ENCODE measurements at regions not wholly inside any gene's neighbourhood (a gene's known extent, or its start where the extent isn't known, plus 50 kb on each side); places are given as distances from the start of the nearest gene placed in this dataset.
"Not testable (repeated sequence)": the region's sequence is repeated elsewhere in the genome, so short reads cannot be mapped to it uniquely, and the experiment has no call there.

DNA sequence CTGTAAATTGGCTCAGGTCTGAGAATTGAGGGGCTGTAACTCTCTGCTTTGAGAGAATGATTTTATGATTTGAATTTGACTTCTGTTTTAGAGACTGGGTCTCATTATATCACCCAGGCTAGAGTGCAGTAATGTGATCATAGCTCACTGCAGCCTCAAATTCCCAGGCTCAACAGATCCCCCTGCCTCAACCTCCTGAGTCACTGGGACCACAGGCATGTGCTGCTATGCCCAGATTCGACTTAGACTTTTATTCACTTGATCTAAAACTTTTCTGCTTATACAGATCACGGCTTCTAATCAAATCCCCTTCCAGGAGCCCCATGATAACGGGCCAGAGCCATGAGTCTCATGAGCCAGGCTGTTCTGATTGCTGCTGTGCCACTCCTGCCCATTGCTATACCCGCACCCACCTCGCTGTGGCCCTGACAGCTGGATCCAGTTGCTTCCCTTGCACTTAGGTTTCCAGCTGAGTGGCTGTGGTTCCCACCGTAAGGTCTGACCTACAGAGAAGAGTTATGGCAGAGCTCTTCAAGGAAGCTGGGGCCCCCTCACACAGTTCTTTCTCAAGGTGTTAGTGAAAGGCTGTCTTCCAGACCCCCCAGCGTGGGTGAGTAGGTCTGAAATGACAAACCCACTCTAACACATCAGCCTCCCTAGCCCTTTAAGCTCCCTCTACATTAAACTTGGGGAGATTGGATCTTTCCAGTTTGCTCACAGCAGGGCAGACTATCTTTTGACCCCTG lies 251.2 kb upstream of the SGCG start:
- DNase-seq: no peak

DNA sequence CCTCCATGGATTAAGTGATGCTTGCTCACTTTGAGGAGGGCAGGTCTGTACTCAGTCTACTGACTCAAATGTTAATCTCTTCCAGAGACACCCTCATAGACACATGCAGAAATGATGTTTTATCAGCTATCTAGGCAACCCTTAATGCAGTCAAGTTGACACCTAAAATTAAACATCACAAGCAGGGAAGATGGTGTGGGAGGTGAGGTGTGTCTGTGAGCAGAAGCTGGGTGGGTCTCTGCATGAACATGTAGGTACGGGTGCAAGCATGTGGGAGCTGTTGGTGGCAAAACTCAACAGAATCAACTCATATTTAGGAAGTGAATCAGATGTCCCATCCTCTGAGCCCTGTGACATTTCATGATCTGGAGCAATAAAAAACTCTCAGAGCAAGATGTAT lies 249.2 kb upstream of the SGCG start:
- no peak for DNase-seq

DNA sequence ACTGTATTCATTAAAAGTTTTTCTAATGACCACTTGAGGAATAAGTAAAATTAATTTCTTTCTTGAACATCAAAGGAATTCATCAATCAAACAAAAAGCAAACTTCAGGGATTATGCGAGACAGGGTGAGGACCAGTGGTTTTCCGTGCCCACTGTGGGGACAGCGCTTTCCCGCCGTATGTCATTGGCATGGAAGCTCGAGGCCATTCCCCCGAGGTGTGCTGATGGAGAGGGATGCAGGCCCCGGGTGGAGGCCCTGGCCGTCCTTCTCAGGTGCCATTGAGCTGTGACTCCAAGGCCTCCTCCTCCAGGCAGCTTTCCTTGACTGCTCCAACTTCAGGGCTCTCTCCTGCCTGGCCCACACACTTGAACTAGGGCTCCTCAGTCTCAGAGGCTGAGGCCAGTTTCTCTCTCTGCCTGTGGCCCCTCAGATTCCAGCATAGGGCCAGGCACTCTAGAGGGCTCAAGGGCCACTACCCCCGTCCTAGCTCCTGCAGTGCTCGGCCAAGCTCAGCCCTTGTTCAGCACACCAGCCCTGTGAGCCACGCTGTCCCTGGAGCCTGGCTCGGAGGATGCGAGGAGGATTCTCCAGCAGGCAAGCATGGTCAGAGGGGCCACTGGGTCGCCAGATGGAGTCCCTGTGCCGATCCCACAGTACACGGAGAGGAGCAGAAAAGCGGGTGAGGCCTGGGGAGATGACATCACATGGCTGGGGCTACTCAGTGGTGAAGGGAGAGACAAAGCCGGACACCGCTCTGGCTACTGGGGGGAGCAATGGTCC lies 248.0 kb upstream of the SGCG start:
- not testable (repeated sequence) for DNase-seq

DNA sequence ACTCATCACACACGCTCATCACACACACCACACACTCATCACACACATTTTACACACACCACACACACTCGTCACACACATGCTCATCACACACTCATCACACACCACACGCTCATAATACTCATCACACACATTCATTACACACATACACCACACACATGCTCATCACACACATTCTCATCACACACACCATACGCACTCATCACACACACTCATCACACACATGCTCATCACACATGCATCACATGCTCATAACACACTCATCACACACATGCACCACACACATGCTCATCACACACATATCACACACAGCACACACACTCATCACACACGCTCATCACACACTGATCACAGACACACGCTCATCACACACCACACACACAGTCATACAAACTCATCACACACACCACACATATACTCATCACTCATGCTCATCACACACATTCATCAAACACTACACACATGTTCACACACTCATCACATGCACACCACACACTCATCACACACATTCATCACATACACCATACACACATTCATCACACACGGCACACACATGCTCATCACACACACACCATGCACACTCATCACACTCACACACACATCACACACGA lies 247.1 kb upstream of the SGCG start:
- no peak for DNase-seq

DNA sequence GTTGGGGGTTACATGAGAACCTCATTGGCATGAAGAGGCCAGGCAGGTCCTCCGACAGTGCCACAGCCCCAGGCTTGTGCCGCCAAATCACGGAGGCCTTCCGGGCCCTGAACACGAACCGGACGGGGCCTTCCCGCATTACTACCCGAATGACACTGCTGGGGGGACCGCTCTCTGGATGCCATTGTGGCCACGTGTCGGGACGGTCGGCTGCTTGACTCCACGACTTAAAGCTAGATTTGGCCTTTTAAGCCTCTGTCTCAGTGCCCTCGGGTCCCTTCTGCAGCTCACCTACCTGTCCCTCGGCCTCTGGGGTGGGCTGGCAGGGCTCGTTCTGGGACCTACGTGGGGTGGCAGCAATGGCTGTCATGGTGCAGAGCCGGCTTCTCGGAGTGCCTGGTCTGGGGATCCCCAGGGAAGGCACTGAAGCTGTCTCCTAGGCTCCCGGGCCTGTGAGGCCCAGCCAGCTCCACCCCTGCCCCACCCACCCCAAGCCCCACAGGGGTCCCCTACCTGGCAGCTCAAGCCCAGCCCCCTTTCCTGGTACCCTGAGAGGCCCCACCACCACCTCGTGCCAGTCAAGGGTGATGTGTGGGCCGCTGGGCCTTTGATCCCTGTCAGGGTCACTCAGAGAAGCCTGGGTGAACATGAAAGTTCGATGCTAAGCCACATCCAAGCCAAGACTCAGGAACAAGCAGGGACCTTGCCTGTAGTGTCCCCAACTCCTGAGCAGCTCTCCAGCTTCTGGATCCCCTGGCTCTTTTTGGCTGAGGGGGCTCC lies 245.8 kb upstream of the SGCG start:
- no peak for DNase-seq

DNA sequence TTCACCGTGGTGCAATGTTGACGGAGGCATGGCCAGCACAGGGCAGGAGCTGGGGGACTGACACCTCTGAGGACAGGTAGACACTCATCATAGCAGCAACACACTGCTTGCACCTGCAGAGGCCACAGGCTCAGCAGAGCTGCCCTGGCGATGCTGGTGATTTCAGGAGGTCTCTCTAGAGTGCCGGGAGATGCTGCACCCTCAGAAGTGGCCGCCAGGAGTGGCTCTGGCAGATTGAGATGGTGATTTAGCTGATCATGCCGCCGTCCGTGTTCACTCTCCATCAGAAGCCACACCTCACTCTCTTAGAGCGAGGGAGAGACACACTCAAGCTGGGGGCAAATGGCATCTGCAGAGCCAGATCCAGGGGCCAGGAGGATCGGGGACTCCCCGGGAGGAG lies 244.6 kb upstream of the SGCG start:
- no peak for DNase-seq

DNA sequence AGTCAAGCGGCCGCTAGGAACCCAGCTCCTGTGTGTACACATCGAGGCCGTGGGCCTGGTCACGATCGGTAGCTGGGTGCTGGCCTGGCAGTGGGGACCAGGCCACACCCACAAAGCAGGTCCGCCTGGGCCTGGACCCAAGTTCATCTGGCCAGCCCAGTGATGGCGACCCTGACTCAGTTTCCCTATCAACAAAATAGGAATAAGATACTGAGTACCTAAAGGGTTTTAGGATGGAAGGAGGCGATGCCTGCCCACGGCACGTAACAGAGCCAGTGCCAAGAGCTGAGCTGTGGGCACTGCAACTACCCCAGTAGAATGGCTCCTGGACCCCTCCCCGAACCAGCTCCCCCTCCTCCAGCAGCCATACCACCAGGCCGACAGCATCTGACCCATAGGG lies 243.5 kb upstream of the SGCG start:
- no peak for DNase-seq

DNA sequence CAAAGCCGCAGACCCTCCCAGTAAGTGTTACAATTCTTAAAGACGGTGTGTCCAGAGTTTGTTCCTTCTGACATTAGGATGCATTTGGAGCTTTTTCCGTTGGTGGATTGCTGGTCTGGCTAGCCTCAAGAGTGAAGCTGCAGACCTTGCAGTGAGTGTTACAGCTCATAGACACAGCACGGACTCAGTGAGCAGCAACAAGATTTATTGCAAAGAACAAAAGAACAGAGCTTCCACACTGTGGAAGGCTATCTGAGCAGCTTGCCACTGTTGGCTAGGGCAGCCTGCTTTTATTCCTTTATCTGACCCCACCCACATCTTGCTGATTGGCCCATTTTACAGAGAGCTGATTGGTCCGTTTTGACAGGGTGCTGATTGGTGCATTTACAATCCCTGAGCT lies 242.8 kb upstream of the SGCG start:
- no peak for DNase-seq

DNA sequence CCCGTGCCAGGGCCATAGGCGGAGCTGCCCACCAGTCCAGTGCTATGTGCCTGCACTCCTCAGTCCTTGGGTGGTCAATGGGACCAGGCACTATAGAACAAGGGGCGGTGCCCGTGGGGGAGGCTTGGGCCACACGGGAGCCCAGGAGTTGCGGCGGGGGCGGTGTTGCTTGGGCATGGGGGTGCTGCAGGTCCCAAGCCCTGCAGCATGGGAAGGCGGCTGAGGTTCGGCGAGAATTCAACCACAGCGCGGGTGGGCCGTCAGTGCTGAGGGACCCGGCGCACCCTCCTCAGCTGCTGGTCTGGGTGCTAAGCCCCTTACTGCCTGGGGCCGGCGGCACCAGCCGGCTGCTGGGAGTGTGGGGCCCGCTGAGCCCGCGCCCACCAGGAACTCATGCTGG lies 242.2 kb upstream of the SGCG start:
- no peak for DNase-seq

DNA sequence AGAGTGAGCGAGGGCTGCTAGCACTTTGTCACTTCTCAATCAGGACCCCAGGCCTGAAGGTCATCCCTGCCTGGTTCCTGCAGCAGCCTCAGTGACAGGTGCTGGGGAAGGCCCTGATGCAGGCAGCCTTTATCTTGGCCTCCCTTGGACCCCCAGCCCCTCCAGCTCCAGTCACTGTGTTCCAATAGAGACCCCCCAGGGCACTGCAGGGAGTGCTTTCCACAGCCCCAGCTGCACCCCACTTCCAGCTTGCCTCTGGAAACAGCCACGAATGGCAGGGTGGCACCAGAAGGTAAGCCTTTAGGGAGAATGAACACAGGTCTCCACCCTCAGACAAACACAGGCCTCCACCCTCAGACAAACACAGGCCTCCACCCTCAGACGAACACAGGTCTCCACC lies 241.6 kb upstream of the SGCG start:
- DNase-seq: no peak

DNA sequence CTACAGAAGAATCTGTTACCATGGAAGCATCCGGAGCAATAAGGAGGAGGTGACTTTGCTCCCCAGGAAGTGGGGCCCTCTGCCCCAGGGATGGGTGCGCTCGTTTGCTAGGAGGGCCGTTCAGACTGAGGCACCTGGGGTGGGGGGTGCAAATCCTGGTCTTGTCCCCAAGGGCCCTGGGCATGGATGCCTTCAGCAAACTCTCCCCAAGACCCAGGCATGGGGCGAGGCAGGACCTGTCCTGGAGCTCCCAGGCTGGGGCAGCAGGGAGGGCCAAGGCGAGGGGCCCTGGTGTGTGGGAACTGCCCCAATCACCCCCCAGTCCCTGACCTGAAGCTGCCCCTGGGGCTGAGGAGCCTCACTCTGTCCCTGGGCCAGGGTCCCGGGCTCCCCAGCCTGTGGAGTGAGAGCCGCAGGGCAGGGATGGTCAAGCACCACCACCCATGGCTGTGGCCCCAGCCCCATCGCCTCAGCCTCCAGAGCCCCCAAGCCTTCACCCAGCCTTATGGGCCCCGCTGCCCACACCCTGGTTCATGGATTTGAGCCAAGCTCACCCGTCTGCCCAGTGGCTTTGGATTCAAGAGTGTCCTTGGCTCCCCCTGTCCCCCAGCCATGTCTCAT lies 240.6 kb upstream of the SGCG start:
- no peak for DNase-seq

DNA sequence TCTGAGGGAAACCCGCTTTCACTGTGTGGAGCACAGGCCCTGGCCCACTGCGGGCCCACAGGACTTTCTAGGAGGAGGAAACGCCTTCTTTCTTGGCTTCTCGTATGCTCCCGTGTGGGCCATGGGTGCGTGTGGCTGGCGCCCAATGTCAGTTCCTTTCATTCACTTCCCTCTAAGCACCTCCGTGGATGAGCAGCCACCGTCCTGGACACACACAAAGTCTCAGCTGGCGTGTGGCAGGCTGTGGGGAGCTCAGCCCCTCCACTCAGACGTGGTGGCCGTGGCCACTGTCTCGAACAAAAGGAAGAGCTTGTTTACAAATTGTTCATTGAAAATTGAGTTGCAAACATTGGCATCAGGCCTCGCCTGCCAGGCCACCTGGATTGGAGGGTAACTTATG lies 240.0 kb upstream of the SGCG start:
- no peak for DNase-seq

DNA sequence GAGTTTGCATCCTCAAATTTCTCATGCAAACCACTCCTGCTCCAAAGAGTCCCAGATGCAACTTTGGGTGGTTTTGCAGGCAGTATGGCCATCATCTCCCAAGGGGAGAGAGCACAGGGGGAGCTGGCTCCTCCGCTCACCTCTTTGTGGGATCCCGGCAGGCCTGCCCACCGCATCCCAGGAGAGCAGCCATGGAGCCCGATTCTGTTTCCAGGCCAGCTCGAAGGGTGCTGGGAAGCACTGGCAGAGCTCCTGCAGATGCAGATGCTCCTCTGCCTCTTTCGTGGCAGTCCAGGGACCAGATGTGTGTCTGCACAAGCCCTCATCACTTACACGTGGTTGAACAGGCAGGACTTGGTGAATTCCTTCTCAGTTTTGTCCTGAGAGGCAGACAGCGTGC lies 239.3 kb upstream of the SGCG start:
- DNase-seq: not testable (repeated sequence)

DNA sequence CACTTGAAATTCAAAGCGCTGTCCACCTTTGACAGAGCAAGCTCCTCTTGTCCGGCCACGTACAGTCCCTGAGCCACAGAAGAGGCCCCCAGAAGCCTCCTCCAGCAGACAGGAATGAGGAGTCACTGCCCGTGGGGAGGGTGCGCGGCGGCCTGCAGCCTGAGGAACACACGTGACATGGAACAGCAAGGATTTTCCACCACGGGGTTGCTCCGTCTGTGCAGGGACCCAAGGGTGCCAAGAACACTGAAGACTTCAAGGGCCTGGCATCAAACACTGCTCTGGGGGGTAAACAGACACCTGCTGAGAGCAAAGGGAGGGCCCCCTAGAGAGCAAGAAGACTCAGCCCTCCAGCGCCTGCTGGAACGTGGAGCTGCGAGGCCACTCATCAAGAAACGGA lies 237.9 kb upstream of the SGCG start:
- DNase-seq: not testable (repeated sequence)

DNA sequence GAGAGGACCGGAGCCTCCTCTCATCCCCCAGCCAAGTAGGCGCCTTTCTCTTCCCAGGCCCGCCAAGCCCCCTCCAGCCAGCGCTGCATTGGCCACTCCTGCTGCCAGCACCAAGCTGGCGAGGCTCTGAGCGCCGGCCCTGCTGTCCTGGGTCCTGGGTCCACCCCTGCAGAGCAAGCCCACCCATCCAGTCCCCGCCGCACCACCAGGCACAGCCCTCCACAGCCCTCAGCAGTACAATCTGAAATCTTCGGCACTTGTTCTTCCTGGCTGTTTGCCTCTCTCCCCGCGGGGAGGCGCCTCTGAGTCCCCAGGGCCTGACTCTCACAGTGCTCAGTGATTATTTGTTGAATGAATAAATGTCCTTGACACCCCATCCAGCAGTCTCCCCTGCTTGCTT lies 236.4 kb upstream of the SGCG start:
- DNase-seq: no peak

DNA sequence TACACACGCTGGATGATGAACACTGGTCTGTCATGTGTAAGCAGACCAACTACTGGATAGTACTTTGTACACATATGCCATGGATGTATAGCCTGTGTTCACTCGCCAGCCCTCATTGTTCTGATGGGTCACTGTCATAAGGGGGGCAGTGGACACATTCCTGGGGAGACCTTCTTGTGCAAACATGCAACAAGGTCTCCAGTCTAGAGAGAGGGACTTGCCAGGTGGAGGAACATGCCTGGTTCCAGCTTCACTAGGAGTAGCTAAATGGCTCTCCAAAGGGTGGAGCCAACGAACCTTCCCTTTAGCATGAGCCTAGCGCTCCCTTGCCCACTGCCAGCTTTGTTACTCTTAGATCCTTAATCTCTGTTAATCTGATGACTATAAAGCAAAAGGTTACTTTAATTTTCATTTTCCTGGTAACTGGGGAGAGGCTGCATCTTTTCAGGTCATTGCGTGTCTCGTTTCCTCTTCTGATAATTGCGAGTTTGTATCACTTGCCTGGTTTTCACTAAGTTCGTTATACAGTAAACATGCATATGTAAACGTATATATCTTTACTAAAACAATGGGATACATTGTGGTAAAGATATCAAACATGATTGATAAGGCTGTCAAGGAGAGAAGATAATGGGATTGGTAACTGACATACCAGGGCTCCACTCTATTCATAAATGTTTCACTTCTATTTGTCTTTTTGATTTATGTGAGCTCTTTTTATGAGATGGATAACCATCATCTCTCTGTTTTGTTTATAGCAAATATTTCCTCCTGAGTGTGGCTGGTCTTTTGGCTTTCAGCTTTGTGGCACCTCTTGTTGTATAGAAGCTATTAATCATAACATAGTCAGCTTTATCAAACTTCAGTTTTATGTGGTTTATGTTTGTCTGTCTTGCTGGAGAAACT lies 235.2 kb upstream of the SGCG start:
- DNase-seq: no peak

DNA sequence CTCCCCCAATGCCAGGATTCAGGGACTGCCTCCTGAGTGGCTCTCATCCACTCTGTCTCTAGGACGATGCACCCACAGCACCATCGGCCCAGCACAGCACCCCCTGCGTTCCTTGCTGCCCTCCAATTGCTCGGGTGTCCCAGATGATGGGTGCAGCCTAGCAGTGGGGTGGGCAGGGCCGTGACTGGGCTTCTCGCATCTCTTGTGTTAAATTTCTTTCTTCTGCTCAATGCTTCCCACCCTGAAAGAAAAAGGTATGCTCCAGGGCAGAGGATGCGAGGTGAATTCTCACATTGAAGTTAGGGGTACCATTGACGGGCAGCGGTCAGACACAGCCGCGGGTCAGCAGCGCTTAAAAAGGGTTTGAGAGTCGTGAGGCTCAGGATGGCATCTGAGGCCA lies 232.4 kb upstream of the SGCG start:
- DNase-seq: no peak

DNA sequence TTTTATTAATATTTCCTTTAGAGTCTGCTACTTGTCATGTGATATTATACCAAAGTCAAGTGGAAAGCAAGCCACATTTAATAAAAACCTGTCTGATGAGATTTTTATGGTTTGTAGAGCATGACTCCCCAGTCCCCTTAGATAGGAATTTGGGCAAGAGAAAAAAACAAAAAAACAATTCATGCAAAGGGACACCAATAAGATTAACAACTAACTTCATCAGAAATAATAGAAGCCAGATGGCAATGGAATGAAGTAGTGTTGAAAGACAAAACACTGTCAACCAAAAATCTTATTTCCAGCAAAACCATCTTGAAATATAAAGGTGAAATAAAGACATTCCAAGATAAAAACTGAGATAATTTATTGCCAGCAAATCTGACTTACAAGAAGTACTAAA lies 228.8 kb upstream of the SGCG start:
- not testable (repeated sequence) for DNase-seq

DNA sequence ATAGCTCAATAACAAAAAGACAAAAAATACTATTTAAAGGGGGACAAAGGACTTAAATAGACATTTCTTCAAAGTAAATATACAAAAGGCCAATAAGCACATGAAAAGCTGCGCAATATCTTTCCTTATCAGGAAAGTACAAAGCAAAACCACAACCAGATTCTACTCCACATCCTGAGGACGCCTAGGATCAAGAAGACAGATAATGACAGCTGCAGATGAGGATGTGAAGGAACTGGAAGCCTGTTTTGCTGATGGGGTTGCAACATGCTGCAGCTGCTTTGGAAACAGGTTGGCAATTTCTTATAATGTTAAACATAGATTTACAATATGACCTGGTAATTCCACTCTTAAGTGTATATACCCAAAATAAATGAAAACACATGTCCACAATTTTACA lies 225.6 kb upstream of the SGCG start:
- DNase-seq: not testable (repeated sequence)

DNA sequence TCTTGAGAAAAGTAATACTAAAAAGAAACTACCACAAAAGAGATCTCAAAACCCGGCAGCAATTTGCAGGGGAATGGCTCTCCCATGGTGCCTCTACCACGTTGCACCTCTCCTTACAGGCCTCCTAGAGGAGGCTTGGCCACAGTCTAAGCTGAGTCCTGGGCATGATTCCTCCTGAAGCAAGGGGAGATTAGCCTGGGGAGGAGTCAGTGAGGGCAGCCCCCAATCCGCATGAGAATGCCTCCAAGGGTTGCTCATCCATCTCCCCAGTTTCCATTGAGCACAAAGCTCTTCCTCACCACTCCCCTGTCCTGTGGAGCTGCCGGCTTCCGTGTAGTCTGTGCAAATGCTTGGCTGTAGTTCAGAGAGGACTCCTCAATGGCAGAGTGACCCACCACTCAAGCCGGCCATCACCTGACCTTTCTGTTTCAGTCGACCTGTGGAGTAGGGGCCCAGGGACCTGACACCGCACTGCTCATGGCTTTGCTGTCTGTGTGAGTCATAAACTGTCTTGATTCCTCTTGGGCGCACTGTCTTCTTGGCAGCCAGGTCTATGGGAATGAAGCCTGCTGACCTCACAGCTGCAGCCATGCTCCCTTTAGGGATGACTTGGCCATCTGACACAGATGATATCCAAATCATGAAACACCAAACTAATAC lies 224.2 kb upstream of the SGCG start:
- not testable (repeated sequence) for DNase-seq

DNA sequence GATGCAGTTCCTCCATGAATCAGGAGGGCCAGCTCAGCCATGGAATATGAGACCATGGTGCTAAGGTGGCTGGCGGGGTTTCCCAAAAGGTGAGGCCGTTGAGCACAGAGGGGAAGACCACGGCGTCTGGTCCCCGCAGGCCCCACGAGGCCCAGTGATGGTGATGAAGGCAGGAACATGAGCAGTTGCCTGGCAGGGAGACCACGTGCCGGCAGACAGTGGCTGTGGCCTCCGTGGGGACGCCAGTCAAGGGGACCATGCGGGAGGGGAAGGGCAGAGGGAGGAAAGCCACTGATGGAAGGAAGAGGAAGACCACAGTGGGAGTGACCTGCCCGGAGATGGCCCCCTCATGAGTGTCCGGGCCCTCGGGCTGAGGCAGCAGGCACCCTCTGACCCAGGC lies 220.9 kb upstream of the SGCG start:
- DNase-seq: not testable (repeated sequence)

Measured in activated CD4-positive, alpha-beta T cell treated with anti-CD3 and anti-CD28 coated beads, Interleukin-2, Interleukin-6, amounts not matched to agents 100 ng/mL and 50 ng/mL, durations not matched to agents 16 hours and 8 hours (primary cell).